Spleen (tissue), 11 donors: ENCODE measurements at regions not wholly inside any gene's neighbourhood (a gene's known extent, or its start where the extent isn't known, plus 50 kb on each side); places are given as distances from the start of the nearest gene placed in this dataset.
"Not testable (repeated sequence)": the region's sequence is repeated elsewhere in the genome, so short reads cannot be mapped to it uniquely, and the experiment has no call there.

Experiments used
- DNase-seq: peaks from one replicate; pipeline ENCODE4 v3.0.0-alpha.2; 2020
- H3K27ac ChIP-seq, 8 donors: fragments of 200-600 bp; sonication (generic) in 7 of 8; 1 replicate in 4 of 8; 2 replicates in 4 of 8; pipeline versions ENCODE4 v1.5.0 to v1.8.0; 2016 to 2021; ENCODE audit warnings: inconsistent platforms in 4 of 8, mild to moderate bottlenecking in 4 of 8, moderate library complexity in 1 of 8
- H3K27me3 ChIP-seq, 7 donors: fragments of 200-600 bp; sonication (generic) in 6 of 7; replicated peaks in 1 of 7; 1 replicate in 4 of 7; 2 replicates in 3 of 7; pipeline versions ENCODE4 v1.5.0 to v1.8.0; 2016 to 2021; ENCODE audit warnings: inconsistent platforms in 3 of 7, mild to moderate bottlenecking in 1 of 7
- H3K36me3 ChIP-seq, 6 donors: fragments of 200-600 bp; sonication (generic) in 5 of 6; 1 replicate in 4 of 6; 2 replicates in 2 of 6; pipeline versions ENCODE4 v1.5.0 to v1.8.0; 2016 to 2021; ENCODE audit warnings: inconsistent platforms in 2 of 6
- H3K4me1 ChIP-seq, 6 donors: fragments of 200-600 bp; sonication (generic) in 5 of 6; 1 replicate in 3 of 6; 2 replicates in 3 of 6; pipeline versions ENCODE4 v1.5.0 to v1.8.0; 2016 to 2021; ENCODE audit warnings: inconsistent platforms in 3 of 6
- H3K4me3 ChIP-seq, 8 donors: fragments of 200-600 bp; sonication (generic) in 7 of 8; 1 replicate in 4 of 8; 2 replicates in 4 of 8; pipeline versions ENCODE4 v1.5.0 to v1.8.0; 2016 to 2021; ENCODE audit warnings: inconsistent platforms in 4 of 8, mild to moderate bottlenecking in 4 of 8, moderate library complexity in 2 of 8
- H3K9me3 ChIP-seq, 8 donors: fragments of 200-600 bp; sonication (generic) in 7 of 8; 1 replicate in 4 of 8; 2 replicates in 4 of 8; pipeline versions ENCODE4 v1.5.0 to v1.8.0; 2016 to 2021; ENCODE audit warnings: inconsistent platforms in 4 of 8
- CTCF ChIP-seq, 11 experiments: fragments of 200-600 bp in 7 of 11; fragments of 450-650 bp in 4 of 11; sonication (generic) in 4 of 11; IDR thresholded peaks in 8 of 11; conservative IDR thresholded peaks in 3 of 11; 1 replicate in 7 of 11; 2 replicates in 4 of 11; pipeline versions ENCODE4 v1.4.0 to v1.8.0; 2016 to 2021; ENCODE audit warnings: antibody characterized with exemption in 11 of 11, inconsistent platforms in 4 of 11, mild to moderate bottlenecking in 1 of 11
- POLR2A ChIP-seq, 3 donors: fragments of 450-650 bp; IDR thresholded peaks; one replicate each; pipeline ENCODE4 v1.5.1; 2017; ENCODE audit warnings: antibody characterized with exemption in 3 of 3, mild to moderate bottlenecking in 1 of 3
- POLR2AphosphoS5 ChIP-seq, 3 donors: sonication (generic); formaldehyde crosslinking; IDR thresholded peaks; one replicate each; pipeline ENCODE4 v1.5.1; 2017; ENCODE audit warnings: antibody characterized with exemption in 3 of 3
- WGBS, 5 donors: extraction: QIAGEN DNeasy Blood & Tissue Kit in 3 of 5; methylation state at CpG; one replicate each; pipeline versions ENCODE4 v1.1.5 to v1.1.7; 2013 to 2018; 5-methylcytosine and 5-hydroxymethylcytosine counted together
- intact Hi-C: fragments of 100-400 bp; cut with DNase I; formaldehyde crosslinking; loops from one replicate; pipeline ENCODE4 v1.15.0; 2023; ENCODE audit warnings: low total_unique reads
- donor health status: healthy with polysubstance abuse.
- donor health status: DM: no; HTN: no; CAD: no; lungs with moderate emphysema.
- donor health status: DM: no; HTN: no; CAD: no.
- donor health status: Bipolar disorder and iron deficiency.
- donor health status: healthy.
- donor health status: DM: no; HTN: no; CAD: no.
- donor health status: DM: yes; HTN: yes; CAD: no.

- H3K27ac ChIP-seq, result no peak overlapping the region
- DNase-seq, result no peak
- no peaks in the 10 kb centered on the region for H3K27me3 ChIP-seq
- WGBS, 5 donors, result 75 to 82% (median 82%) methylated on average over 2 of the region's 2 CpGs
- peaks cover 0 to 3% (median 0%) of the 10 kb centered on the region in 8 donors for H3K9me3 ChIP-seq
- no peak overlapping the region for H3K4me3 ChIP-seq
- no peaks in the 10 kb centered on the region for H3K36me3 ChIP-seq
- intact Hi-C loops, result no loop called here
- TF ChIP-seq POLR2A (IDR thresholded peaks at IDR 0.05) (no peak), CTCF (IDR thresholded peaks at IDR 0.05 in 8 of 11, conservative IDR thresholded peaks at IDR 0.05 in 3 of 11) (no peak), POLR2AphosphoS5 (IDR thresholded peaks at IDR 0.05) (no peak)
- no peaks in the 10 kb centered on the region for H3K4me1 ChIP-seq
Measured at GRCh38 chr5:96316487-96316886, 116.6 kb downstream of the PCSK1 start.

- Histone ChIP-seq H3K4me1 (no peaks in the 10 kb centered on the region), H3K27ac (no peak overlapping the region), H3K36me3 (no peaks in the 10 kb centered on the region), H3K9me3 (peaks cover 0 to 8% (median 3%) of the 10 kb centered on the region in 8 donors), H3K27me3 (no peaks in the 10 kb centered on the region), H3K4me3 (no peak overlapping the region)
- no peak for DNase-seq
- intact Hi-C loops, result no loop called here
- TF ChIP-seq CTCF (IDR thresholded peaks at IDR 0.05 in 8 of 11, conservative IDR thresholded peaks at IDR 0.05 in 3 of 11), result no peak
Measured at GRCh38 chr5:96316017-96316416, 117.0 kb downstream of the PCSK1 start.

GRCh38 chr5:96315431-96315830 lies 117.6 kb downstream of the PCSK1 start:
- TF ChIP-seq POLR2A (IDR thresholded peaks at IDR 0.05), result no peak
- no peak for TF ChIP-seq CTCF (IDR thresholded peaks at IDR 0.05 in 8 of 11, conservative IDR thresholded peaks at IDR 0.05 in 3 of 11)
- TF ChIP-seq POLR2AphosphoS5 (IDR thresholded peaks at IDR 0.05), result no peak
- H3K36me3 ChIP-seq, result no peaks in the 10 kb centered on the region
- H3K4me1 ChIP-seq, result no peaks in the 10 kb centered on the region
- no peaks in the 10 kb centered on the region for H3K27me3 ChIP-seq
- intact Hi-C loops, result no loop called here
- H3K4me3 ChIP-seq, result no peak overlapping the region
- no peak for DNase-seq
- H3K27ac ChIP-seq, result no peak overlapping the region
- peaks cover 0 to 14% (median 9%) of the 10 kb centered on the region in 8 donors for H3K9me3 ChIP-seq

- no peak overlapping the region for H3K27ac ChIP-seq
Measured at GRCh38 chr5:96312383-96312782, 120.7 kb downstream of the PCSK1 start.

GRCh38 chr5:96307047-96307446 lies 126.0 kb downstream of the PCSK1 start:
- H3K4me3 ChIP-seq, H3K36me3 ChIP-seq, H3K27me3 ChIP-seq, DNase-seq, intact Hi-C loops, H3K4me1 ChIP-seq, H3K27ac ChIP-seq: not testable (repeated sequence)
- H3K9me3 ChIP-seq, result peaks cover 0 to 59% (median 44%) of the 10 kb centered on the region in 8 donors

More at GRCh38 chr5:96312383-96312782, 120.7 kb downstream of the PCSK1 start:
- no peaks in the 10 kb centered on the region for H3K4me1 ChIP-seq
- intact Hi-C loops, result no loop called here
- DNase-seq, result no peak
- no peak for TF ChIP-seq POLR2A (IDR thresholded peaks at IDR 0.05)
- TF ChIP-seq CTCF (IDR thresholded peaks at IDR 0.05 in 8 of 11, conservative IDR thresholded peaks at IDR 0.05 in 3 of 11), result no peak
- H3K36me3 ChIP-seq, result no peaks in the 10 kb centered on the region
- H3K9me3 ChIP-seq, result peaks cover 0 to 21% (median 11%) of the 10 kb centered on the region in 8 donors
- H3K4me3 ChIP-seq, result no peak overlapping the region
- H3K27me3 ChIP-seq, result no peaks in the 10 kb centered on the region
